Lung (tissue), 11 donors: ENCODE measurements at regions not wholly inside any gene's neighbourhood (a gene's known extent, or its start where the extent isn't known, plus 50 kb on each side); places are given as distances from the start of the nearest gene placed in this dataset.

ENCODE experiments used
- ATAC-seq: fragments of 200-7000 bp; cut with Tn5 transposase; one replicate; pipeline ENCODE4 v1.9.1; 2020; ENCODE audit warnings: moderate number of reproducible peaks; ENCODE audit not compliant: insufficient read depth, low FRiP score
- DNase-seq, 3 donors: peaks; one replicate each; pipeline ENCODE4 v3.0.0-alpha.2; 2013 to 2017
- H3K27ac ChIP-seq, 2 donors: one replicate each; pipeline ENCODE4 v1.5.1; 2013; ENCODE audit warnings: mild to moderate bottlenecking in 2 of 2, moderate library complexity in 2 of 2, control low read depth in 1 of 2, inconsistent platforms in 1 of 2, low read depth in 1 of 2, low read length in 1 of 2
- H3K27me3 ChIP-seq, 3 donors: one replicate each; pipeline ENCODE4 v1.5.1; 2013; ENCODE audit warnings: low read length in 2 of 3; ENCODE audit not compliant: control insufficient read depth in 3 of 3, insufficient read depth in 3 of 3
- H3K36me3 ChIP-seq, 4 donors: one replicate each; pipeline ENCODE4 v1.5.1; 2013; ENCODE audit warnings: low read length in 4 of 4, mild to moderate bottlenecking in 1 of 4, moderate library complexity in 1 of 4; ENCODE audit not compliant: control insufficient read depth in 4 of 4, insufficient read depth in 4 of 4
- H3K4me1 ChIP-seq, 5 donors: one replicate each; pipeline ENCODE4 v1.5.1; 2013; ENCODE audit warnings: low read length in 5 of 5, mild to moderate bottlenecking in 2 of 5, moderate library complexity in 1 of 5; ENCODE audit not compliant: control insufficient read depth in 5 of 5, insufficient read depth in 5 of 5
- H3K4me3 ChIP-seq: one replicate; pipeline ENCODE4 v1.5.1; 2013; ENCODE audit warnings: mild to moderate bottlenecking, control low read depth, moderate library complexity
- H3K9ac ChIP-seq, 2 donors: one replicate each; pipeline ENCODE4 v1.5.1; 2013; ENCODE audit warnings: low read length in 2 of 2, control low read depth in 1 of 2; ENCODE audit not compliant: insufficient read depth in 1 of 2
- H3K9me3 ChIP-seq, 4 donors: one replicate each; pipeline ENCODE4 v1.5.1; 2013; ENCODE audit warnings: low read length in 3 of 4, mild to moderate bottlenecking in 1 of 4, moderate library complexity in 1 of 4; ENCODE audit not compliant: control insufficient read depth in 4 of 4, insufficient read depth in 3 of 4
- CTCF ChIP-seq: IDR thresholded peaks from 2 replicates; pipeline ENCODE4 v1.5.1; 2012; ENCODE audit warnings: mild to moderate bottlenecking; ENCODE audit errors: control extremely low read depth, extremely low read depth
- WGBS, 2 donors: extraction: QIAGEN DNeasy Blood & Tissue Kit; methylation state at CpG; one replicate each; pipeline ENCODE4 v1.1.7; 2013; 5-methylcytosine and 5-hydroxymethylcytosine counted together
- donor health status: control.
- donor health status: control.
- donor health status: Bipolar disorder and iron deficiency.
- donor health status: healthy.
- donor health status: DM: yes; HTN: yes; CAD: no.

- H3K36me3 ChIP-seq, result no peaks in the 10 kb centered on the region
Measured at GRCh38 chr5:67732471-67732870, 483.1 kb upstream of the PIK3R1 start.

DNA sequence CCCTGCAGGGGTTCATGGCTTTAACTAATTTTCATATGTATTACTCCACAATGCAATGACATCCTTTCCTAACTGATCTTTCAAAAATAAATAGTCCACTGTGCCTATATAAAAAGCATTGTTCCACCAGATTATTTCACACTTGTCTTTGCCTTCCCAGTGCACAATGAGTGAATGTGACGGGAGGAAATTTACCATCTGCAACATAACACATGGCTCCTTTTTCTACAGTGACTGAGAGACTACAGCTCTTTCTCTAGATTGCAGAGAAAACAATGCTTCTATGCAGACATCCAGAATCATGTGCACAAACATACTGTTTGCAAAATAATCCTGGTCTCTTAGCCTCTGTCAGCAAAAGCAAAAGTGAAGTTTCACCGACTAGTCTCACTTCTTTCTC, 483.7 kb upstream of the PIK3R1 start:
- WGBS, 2 donors, result 85% methylated on average over 2 of the region's 2 CpGs
- Histone ChIP-seq H3K4me3 (no peak overlapping the region), H3K36me3 (no peaks in the 10 kb centered on the region), H3K4me1 (peaks cover 0 to 24% (median 6%) of the 10 kb centered on the region in 5 donors), H3K27ac (no peak overlapping the region), H3K9me3 (no peaks in the 10 kb centered on the region), H3K27me3 (no peaks in the 10 kb centered on the region), H3K9ac (no peak overlapping the region)
- ATAC-seq (no peak), DNase-seq (peak in 2 of 3 donors; percentile 80 to 90)
- TF ChIP-seq CTCF, result no peak

More at GRCh38 chr5:67732471-67732870, 483.1 kb upstream of the PIK3R1 start:
- DNase-seq, result peak in 2 of 3 donors; percentile 5 to 8
- no peak for TF ChIP-seq CTCF
- no peak overlapping the region for H3K27ac ChIP-seq
- H3K4me1 ChIP-seq, result peaks cover 0 to 24% (median 6%) of the 10 kb centered on the region in 5 donors
- no peaks in the 10 kb centered on the region for H3K9me3 ChIP-seq
- no peak for ATAC-seq
- no peak overlapping the region for H3K9ac ChIP-seq
- no peak overlapping the region for H3K4me3 ChIP-seq
- no peaks in the 10 kb centered on the region for H3K27me3 ChIP-seq

GRCh38 chr5:67730917-67731474, 484.6 kb upstream of the PIK3R1 start:
- DNase-seq, result peak in 1 of 3 donors; percentile 3
- ATAC-seq, result no peak
- WGBS, 2 donors, result 73 to 76% methylated on average over 1 of the region's 1 CpG

More at GRCh38 chr5:67730917-67731474, 484.6 kb upstream of the PIK3R1 start:
- Histone ChIP-seq H3K27ac (no peak overlapping the region), H3K36me3 (no peaks in the 10 kb centered on the region), H3K9me3 (peaks cover 0 to 2% (median 0%) of the 10 kb centered on the region in 4 donors), H3K4me1 (peaks cover 0 to 24% (median 6%) of the 10 kb centered on the region in 5 donors), H3K27me3 (no peaks in the 10 kb centered on the region), H3K9ac (no peak overlapping the region), H3K4me3 (no peak overlapping the region)
- no peak for TF ChIP-seq CTCF
